GM19043 (cell line): ENCODE measurements at regions not wholly inside any gene's neighbourhood (a gene's known extent, or its start where the extent isn't known, plus 50 kb on each side); places are given as distances from the start of the nearest gene placed in this dataset.
"Not testable (repeated sequence)": the region's sequence is repeated elsewhere in the genome, so short reads cannot be mapped to it uniquely, and the experiment has no call there.

Experiments used
- ATAC-seq: cut with Tn5 transposase; IDR thresholded peaks from one replicate; pipeline ENCODE4 v1.9.1; 2021; ENCODE audit warnings: low read depth; ENCODE audit not compliant: unreplicated experiment

DNA sequence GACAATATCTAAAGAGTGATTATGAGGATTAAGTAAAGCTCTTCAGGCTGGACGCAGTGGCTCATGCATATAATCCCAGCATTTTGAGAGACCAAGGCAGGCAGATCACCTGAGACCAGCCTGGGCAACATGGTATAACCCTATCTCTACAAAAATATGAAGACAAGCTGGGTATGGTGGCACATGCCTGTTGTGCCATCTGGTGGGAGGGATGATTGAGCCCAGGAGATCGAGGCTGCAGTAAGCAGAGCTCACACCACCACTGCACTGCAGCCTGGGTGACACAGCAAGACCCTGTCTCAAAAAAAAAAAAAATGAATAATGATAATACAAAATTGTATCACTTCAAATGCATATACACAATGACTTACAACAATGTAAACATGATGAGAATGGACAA, 195.6 kb upstream of the AUTS2 start:
- no peak for ATAC-seq

GRCh38 chr7:69403169-69403568, 195.1 kb upstream of the AUTS2 start:
- ATAC-seq = no peak

- no peak for ATAC-seq
These were observed 187.3 kb upstream of the AUTS2 start for GRCh38 chr7:69411018-69411417.

- ATAC-seq = no peak
These were observed 186.8 kb upstream of the AUTS2 start for GRCh38 chr7:69411466-69411865.

DNA sequence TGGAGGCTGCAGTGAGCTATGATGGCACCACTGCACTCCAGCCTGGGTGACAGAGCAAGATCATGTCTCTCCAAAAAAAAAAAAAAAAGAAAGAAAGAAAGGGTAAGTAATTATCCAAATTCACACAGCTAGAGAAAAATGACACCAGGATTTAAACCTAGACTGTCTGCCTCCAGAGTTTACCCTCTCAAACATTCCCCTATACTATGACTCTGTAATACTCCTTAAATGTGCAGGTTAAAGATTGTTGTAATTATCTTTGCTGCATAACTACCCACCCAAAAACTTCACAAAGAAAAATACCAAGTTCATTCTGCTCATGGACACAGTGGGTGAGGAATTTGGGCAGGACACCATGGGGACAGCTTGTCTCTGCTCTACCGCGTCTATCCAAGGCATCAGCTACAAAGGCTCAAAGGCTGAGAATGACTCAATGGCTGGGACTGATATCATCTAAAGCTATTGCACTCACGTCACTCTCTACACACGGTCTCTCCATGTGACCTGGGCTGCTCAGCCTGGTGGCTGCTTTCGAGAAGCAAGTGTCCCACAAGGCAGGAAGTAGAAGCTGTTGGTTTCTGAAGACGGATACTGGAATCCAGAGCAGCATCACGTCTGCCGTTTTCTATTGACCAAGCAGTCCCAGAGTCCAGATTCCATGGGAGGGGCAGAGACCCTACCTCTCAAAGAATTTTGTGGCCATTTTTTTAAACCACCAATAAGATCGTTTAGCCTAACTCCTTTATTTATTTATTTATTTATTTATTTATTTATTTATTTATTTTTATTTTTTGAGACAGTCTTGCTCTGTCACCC, 185.7 kb upstream of the AUTS2 start:
- ATAC-seq = no peak

GRCh38 chr7:69414555-69414954, 183.7 kb upstream of the AUTS2 start:
- ATAC-seq = no peak

GRCh38 chr7:69418869-69419670, 179.2 kb upstream of the AUTS2 start:
- no peak for ATAC-seq

DNA sequence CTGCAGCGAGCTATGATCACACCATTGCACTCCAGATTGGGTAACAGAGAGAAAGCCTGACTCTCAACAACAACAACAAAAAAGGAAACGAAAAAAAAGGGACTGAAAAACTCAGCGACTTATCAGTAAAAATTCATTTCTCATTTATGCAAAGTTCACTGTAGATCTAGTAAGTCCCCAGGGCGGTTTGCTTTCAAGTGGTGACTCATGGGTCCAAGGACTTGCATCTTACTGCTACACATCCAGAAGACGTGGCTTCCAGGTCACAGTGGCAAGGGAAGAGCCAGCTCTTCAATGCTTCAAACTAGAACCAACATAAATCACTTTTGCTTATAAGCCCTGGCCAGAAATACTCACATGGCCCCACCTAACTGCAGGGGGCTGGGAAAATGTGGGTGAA, 178.3 kb upstream of the AUTS2 start:
- no peak for ATAC-seq

DNA sequence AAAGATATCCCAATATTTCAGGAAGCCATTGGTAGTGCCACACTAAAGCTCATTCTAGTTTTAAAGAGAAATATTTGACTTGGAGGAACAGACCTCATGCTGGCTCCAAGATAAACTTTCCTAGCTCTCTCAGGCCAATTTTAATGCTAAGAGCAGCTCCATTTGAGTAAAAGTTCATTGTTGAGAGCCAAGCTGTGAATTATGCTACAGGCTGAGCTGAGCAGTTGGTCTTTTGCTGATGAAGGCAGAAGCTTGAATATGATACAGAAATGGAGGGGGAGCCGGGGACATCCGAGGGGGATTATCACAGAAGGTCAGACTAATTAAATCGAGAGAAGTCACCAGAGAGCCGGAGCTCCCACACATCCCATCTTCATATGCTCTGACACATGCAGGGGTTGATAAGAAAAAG, 175.7 kb upstream of the AUTS2 start:
- ATAC-seq = no peak

- ATAC-seq = no peak
These were observed 171.6 kb upstream of the AUTS2 start for GRCh38 chr7:69426705-69427104.

- ATAC-seq = no peak
These were observed 170.2 kb upstream of the AUTS2 start for GRCh38 chr7:69428089-69428488.

GRCh38 chr7:69429911-69430383, 168.3 kb upstream of the AUTS2 start:
- ATAC-seq = no peak

GRCh38 chr7:69430384-69431021, 167.8 kb upstream of the AUTS2 start:
- ATAC-seq = no peak

- no peak for ATAC-seq
These were observed 166.6 kb upstream of the AUTS2 start for GRCh38 chr7:69431626-69432025.

DNA sequence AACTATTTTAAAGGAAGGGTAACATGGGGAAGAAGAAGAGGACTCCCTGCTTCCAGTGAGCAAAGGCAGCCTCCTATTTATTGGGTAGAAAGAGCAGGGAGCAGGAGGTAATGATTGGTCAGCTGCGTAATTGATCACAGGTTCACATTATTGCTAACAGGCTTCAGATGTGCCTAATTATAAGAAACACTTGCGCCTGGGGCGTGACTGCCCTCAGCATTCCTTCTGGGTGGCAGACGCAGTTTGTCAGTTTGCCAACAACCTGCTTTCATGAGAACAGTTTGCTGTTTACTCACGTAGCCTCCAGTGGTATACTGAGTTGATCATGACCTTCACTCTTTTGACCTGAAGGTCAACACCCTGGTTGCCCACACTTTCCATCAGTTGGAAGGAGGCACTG, 166.0 kb upstream of the AUTS2 start:
- not testable (repeated sequence) for ATAC-seq

GRCh38 chr7:69433081-69433480, 165.2 kb upstream of the AUTS2 start:
- no peak for ATAC-seq

DNA sequence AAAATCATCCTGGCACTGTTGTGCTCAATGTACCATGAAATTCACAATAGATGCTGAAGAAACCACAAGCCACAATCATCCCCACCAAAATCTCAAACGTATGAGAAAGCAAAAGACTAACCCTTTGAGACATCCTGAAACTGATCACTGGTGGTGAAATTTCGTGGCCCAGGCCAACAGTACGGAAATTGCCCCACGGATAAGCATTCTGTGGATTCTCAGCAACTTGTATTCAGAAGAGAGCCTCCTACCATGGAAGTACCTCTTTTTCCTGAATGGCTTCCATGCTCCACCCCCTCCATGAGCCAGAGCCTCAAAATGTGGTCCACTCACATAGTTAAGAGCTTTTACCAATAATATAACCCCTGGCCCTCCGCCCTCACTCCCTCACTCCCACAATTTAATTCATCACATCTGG, 163.9 kb upstream of the AUTS2 start:
- ATAC-seq = no peak

- ATAC-seq = no peak
These were observed 162.6 kb upstream of the AUTS2 start for GRCh38 chr7:69435711-69436110.

DNA sequence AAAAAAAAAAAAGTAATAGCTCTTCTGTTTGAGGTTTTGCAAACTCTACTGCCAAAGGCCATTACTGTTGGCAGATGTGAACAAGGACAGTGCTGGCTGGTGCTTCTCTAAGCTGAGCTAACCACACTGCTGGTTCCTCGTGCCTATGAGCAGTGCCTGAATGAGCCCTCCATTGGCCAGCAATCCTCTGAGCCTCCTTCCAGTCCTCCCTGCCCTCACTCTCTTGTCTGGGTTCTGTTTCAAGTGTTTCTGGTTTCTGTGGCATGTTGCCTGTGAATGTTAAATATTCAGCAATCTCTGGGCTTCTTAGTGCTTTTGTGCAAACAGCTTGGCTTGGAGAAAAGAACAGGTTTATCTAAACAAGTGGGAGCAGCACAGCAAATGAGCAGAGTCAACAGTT, 161.3 kb upstream of the AUTS2 start:
- no peak for ATAC-seq

GRCh38 chr7:69438584-69439412, 159.5 kb upstream of the AUTS2 start:
- no peak for ATAC-seq
